NCI-H510A (cell line): ENCODE measurements at regions not wholly inside any gene's neighbourhood (a gene's known extent, or its start where the extent isn't known, plus 50 kb on each side); places are given as distances from the start of the nearest gene placed in this dataset.

Source experiments
- DNase-seq: peaks from one replicate; lab custom pipeline; 2025; lab: John Stamatoyannopoulos, UW

GRCh38 chr2:125512313-125512712 lies 1143.6 kb upstream of the GYPC start:
- no peak for DNase-seq

- no peak for DNase-seq
Measured at GRCh38 chr2:125516496-125517109, 1139.4 kb upstream of the GYPC start.

DNA sequence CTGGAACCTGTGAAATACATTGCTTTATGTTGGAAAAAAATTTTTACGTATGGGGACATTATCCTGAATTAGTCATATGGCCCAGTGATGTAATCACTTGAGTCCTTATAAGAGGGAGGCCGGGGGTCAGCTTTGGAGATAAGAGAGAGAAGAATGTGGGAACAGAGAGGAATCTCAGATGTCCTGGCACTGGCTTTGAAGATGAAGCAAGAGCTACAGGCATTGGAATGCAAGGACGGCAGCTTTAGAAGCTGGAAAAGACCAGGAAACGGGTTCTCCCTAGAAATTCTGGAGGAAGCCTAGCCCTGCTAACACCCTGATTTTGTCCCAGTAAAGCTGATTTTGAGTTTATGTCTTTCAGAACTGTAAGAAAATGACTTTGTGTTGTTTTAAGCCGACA lies 1129.9 kb upstream of the GYPC start:
- no peak for DNase-seq

GRCh38 chr2:125535089-125535488 lies 1120.9 kb upstream of the GYPC start:
- DNase-seq = no peak

GRCh38 chr2:125543968-125544514 lies 1111.9 kb upstream of the GYPC start:
- no peak for DNase-seq

DNA sequence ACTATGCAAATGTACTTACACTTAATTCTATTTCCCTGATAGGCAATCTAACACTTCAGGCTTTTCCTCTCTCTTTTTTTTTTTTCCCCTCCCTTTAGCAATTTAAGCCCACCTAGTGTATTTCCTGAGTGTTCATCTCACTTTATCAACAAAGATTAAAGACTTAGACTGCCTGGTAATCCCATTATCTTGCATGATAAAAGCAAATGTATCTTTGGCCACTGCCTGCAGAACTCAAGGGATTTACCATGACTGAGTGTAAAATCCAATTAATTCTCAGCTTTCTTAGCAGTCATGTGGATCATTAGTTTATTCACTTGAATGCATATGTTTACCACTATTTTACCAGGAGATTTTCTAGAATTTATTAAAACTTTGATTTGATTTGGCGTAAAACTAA lies 1102.2 kb upstream of the GYPC start:
- no peak for DNase-seq

DNA sequence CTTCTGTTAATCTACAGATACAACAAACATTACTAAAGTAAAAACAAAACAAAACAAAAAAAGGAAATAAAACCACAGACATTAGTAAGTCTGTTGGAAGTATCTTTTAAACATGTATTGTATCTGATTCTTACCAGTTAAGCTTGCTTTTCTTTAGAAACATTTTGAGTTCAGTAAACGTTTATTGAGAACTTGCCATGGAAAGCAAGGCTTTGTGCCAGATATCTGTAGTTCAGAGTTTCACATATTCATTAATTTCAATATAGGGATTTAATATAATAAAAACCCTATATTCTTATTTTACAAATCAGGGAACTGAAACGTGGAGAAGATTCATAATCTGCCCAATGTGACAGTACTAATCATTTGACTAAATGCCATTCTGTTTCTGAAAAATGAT lies 1101.0 kb upstream of the GYPC start:
- no peak for DNase-seq

DNA sequence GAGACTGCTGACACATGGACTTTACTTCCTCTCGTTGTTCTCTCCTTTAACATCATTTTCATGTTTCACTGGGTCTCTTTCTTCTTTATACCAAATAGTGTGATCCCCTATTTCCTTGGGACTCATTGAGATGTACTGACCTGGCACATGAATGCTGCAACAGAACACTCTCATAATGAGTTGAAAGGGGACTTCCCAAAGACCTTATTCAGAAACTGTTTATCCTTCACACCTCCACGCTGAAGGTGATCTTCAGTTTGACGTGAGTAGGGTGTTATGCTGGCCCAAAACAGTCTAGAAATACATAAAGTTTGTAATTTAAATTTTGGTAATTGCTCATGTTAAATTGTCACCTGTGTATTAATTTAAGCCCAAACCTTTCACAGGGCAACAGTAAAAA lies 1096.8 kb upstream of the GYPC start:
- DNase-seq = no peak

DNA sequence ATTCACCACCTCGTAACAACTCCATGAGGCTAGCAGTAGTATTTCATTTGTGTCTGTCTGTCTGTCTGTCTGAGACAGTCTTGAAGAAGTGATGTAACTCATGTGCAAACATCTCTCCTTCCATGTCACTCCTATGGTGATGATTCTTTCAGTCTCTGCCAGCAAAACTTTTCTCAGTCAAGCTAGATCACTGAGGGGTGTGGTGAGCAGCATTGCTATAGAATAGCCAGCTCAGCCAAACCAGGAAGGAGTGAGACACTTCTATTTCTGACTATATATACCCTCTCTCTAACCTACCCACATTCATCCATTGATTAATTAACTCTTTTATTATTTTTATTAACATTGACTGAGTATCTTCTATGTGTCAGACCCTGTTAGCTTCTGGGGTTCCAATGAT lies 1095.1 kb upstream of the GYPC start:
- no peak for DNase-seq

- no peak for DNase-seq
Measured at GRCh38 chr2:125561302-125561701, 1094.7 kb upstream of the GYPC start.

- no peak for DNase-seq
Measured at GRCh38 chr2:125562924-125563323, 1093.0 kb upstream of the GYPC start.

DNA sequence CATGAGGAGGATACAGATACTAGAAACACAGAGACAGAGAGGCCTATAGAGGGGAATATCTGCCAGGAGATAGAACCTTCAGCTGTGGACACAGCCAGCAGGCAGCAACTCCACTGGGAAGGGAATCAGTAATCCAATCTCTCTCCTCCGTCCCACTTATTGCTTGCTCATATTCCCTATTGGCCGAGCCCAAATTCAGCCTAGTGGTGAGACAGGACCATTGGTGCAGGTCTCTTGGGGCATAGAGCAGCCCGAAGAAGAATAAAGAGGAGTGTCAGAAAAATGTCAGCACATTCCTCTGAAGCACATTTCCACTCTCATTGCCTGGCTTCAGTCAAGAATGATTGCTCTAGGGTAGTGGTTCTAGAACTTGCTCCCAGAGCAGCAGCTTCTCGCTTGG lies 1091.5 kb upstream of the GYPC start:
- DNase-seq = no peak

- no peak for DNase-seq
Measured at GRCh38 chr2:125566422-125566821, 1089.5 kb upstream of the GYPC start.

DNA sequence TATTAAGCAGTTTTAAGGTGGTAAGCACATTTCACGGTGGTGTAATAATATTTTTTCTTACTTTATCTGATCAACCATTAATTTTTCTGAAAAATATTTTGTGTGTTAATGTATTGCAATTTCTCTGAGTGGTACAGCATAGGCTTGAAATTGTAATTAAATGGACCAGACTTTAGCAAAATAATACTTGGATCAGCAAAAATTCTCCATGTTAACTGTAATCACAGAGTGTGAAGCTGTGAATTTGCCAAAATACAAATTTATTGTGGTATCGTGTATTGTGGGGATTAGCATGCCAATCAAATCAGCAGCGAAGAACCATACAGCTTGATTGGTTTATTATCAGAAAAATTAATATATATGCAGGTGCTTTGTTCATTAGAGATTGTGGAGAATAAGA lies 1088.9 kb upstream of the GYPC start:
- DNase-seq = no peak

DNA sequence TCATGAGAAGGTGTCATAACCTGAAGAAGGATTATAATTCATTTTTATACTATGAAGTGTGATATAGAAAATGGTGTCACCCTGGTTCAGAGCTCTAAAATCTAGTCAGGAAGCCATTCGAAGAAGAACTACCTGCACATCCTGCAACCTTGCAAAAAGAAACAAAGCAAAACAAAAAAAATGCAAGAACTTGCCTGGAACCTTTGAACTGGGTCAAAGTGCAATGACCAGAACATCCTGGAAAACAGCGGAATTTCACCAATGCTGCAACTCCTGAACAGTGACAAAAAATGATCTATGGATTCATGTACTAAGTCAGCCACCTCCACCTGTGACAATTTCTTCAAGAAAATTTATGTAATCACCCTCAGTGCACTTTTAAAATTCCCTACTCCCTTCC lies 1083.3 kb upstream of the GYPC start:
- DNase-seq = no peak

DNA sequence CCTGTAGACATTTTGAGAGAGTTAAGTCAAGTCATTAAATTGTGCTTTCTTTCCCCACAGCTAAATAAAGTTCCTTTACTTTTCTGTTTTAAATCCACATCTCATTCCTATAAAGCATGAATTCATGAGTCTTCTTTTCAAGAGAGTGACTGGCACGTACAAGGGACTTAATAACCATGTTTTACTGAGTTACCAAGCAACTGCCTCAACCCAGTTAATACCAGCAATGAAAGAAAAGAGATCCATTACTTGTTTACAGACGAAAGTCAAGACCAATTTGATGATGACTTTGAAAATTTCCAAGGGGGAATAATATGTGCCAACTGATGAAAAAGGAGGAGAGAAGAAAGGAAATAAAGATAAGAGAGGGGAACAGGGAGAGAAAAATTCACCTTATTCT lies 1082.5 kb upstream of the GYPC start:
- DNase-seq = no peak

DNA sequence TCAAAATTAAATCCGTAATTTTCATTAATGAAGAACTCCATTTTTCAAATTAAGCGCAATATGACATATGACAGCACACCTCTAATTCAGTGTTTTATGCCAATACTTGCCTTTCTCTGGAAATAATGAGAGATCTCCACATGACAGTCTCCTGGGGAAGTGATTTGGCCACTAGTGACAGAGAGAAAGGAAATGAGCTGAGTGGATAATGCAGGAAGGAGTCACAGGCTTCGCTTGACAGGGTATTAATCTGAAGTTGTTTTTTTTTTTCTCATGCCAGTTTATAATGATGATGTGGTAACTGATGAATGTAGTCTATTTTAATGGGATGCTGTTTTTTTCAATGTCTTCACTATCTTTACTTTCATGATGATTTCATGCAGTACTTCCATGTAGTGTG lies 1079.4 kb upstream of the GYPC start:
- DNase-seq = no peak

GRCh38 chr2:125581557-125581956 lies 1074.4 kb upstream of the GYPC start:
- no peak for DNase-seq

- no peak for DNase-seq
Measured at GRCh38 chr2:125582516-125582915, 1073.4 kb upstream of the GYPC start.

DNA sequence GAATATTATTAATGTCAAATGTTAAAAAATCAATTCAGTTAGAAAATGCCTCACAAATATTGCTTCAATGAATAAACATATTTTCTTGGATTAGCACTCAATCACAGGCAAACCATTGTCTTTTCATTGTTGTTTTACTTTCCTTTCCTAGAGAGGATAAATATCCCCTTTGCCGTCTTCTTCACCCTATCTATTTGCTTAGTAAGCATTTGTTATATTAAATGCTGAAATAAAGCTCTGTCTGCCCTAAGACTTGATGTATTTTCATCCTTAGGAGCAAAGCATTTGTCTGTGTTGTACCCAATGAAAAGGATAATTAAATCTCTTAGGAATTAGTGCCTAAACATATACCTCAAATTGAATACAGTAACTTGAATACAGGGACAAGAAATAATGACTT lies 1071.2 kb upstream of the GYPC start:
- DNase-seq = no peak

GRCh38 chr2:125588780-125589179 lies 1067.2 kb upstream of the GYPC start:
- no peak for DNase-seq

DNA sequence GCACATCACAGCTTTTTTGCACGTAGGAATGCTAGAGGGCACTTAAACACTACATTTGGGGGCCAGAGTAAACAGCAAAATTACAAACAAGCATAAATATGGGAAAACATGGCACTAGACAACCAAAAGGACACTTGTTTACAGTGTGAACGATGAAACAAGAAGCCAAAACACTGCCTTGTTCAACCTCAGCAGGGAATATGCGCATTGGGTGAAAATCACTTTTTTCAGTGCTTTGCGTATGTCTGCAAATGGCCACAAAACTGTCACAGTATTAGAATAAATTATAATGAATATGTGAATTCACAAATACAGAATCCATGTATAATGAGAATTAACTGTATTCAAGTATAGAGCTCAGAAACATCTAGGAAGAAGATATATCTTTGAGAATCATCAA lies 1064.0 kb upstream of the GYPC start:
- DNase-seq = no peak

DNA sequence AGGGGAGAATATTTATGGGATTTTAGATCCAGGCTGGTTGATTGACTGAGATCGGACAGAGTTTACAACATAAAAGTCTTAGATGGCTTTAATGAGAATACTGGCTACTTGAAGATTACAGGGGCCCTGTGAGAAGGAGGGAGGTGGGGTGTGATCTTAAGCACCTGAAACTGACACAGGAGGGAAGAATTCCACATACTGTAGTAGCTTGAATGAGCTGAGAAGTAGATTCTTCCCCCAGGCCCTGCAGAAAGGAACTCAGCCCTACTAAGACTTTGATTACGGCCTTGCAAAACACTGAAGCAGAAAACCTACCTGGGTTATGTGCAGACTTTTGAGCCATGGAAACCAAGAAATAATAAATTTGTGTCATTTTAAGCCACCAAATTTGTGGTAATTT lies 1062.9 kb upstream of the GYPC start:
- no peak for DNase-seq

- no peak for DNase-seq
Measured at GRCh38 chr2:125596612-125597011, 1059.3 kb upstream of the GYPC start.

GRCh38 chr2:125615438-125615837 lies 1040.5 kb upstream of the GYPC start:
- DNase-seq = no peak
